ENCODE measurements at regions not wholly inside any gene's neighbourhood (a gene's known extent, or its start where the extent isn't known, plus 50 kb on each side); places are given as distances from the start of the nearest gene placed in this dataset.

GRCh38 chr11:69400140-69400539, 81.3 kb upstream of the LINC01488 start:
- Histone ChIP-seq H2AK5ac (ENCODE audit: insufficient read length, low read length) (no peak overlapping the region), H3K27me3 (ENCODE audit: insufficient read depth, low read length) (no peaks in the 10 kb centered on the region), H2AFZ (ENCODE audit: low read length) (no peak overlapping the region), H3K56ac (ENCODE audit: insufficient read length, low read depth, low read length) (no peak overlapping the region), H3K79me2 (ENCODE audit: insufficient read depth, low read length) (no peaks in the 10 kb centered on the region), H4K20me1 (ENCODE audit: control insufficient read depth, insufficient read depth, insufficient read length) (no peaks in the 10 kb centered on the region), H3K9ac (ENCODE audit: extremely low read depth, insufficient read length, low read length) (no peak overlapping the region), H3K4me1 (ENCODE audit: insufficient read depth, low read length) (no peaks in the 10 kb centered on the region), H4K5ac (ENCODE audit: insufficient read length, low read depth, low read length) (no peak overlapping the region), H3K4me2 (ENCODE audit: insufficient read depth, insufficient read length, low read length) (no peak overlapping the region), H4K91ac (ENCODE audit: insufficient read length, low read depth, low read length) (no peak overlapping the region), H3K14ac (ENCODE audit: insufficient read depth, low read length) (no peak overlapping the region), H3K4ac (ENCODE audit: low read depth, low read length) (no peak overlapping the region), H2BK12ac (ENCODE audit: insufficient read length, low read depth, low read length) (no peak overlapping the region), H3K23me2 (ENCODE audit: insufficient read length, low read depth, low read length, poor library complexity, severe bottlenecking) (no peaks in the 10 kb centered on the region), H3K18ac (ENCODE audit: insufficient read length, low read depth, low read length) (no peak overlapping the region), H3K79me1 (ENCODE audit: insufficient read depth, low read depth, low read length, poor library complexity, severe bottlenecking) (no peaks in the 10 kb centered on the region), H3T11ph (ENCODE audit: low read length) (no peak overlapping the region), H3K9me3 (ENCODE audit: control insufficient read depth, low read depth, low read length) (peaks cover 5% of the 10 kb centered on the region), H3K23ac (ENCODE audit: insufficient read length, low read depth, low read length) (no peak overlapping the region), H4K8ac (replicated peaks; ENCODE audit: insufficient read length, low read depth, low read length) (no peak overlapping the region), H2BK15ac (ENCODE audit: low read depth, low read length) (no peak overlapping the region), H2BK5ac (ENCODE audit: insufficient read length, low read length) (no peak overlapping the region), H3K27ac (ENCODE audit: insufficient read length, low read depth, low read length) (no peak overlapping the region), H2BK20ac (ENCODE audit: low read depth, low read length, poor library complexity, severe bottlenecking) (no peak overlapping the region), H2BK120ac (ENCODE audit: low read depth, low read length, poor library complexity, severe bottlenecking) (no peak overlapping the region)
- no peak overlapping the region for H3K27ac Mint-ChIP-seq
- peaks cover 24 to 26% of the 10 kb centered on the region in 2 experiments for H3K9me3 Mint-ChIP-seq
- TF ChIP-seq, protein P1, sequence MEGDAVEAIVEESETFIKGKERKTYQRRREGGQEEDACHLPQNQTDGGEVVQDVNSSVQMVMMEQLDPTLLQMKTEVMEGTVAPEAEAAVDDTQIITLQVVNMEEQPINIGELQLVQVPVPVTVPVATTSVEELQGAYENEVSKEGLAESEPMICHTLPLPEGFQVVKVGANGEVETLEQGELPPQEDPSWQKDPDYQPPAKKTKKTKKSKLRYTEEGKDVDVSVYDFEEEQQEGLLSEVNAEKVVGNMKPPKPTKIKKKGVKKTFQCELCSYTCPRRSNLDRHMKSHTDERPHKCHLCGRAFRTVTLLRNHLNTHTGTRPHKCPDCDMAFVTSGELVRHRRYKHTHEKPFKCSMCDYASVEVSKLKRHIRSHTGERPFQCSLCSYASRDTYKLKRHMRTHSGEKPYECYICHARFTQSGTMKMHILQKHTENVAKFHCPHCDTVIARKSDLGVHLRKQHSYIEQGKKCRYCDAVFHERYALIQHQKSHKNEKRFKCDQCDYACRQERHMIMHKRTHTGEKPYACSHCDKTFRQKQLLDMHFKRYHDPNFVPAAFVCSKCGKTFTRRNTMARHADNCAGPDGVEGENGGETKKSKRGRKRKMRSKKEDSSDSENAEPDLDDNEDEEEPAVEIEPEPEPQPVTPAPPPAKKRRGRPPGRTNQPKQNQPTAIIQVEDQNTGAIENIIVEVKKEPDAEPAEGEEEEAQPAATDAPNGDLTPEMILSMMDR (conservative IDR thresholded peaks at IDR 0.05), result no peak
- peaks cover 4 to 15% (median 11%) of the 10 kb centered on the region in 3 experiments; a peak in 6 of 7 replicates for H3K36me3 Mint-ChIP-seq (ENCODE audit: insufficient read depth in 1 of 3, low read depth in 3 of 3)
- peaks cover 13% of the 10 kb centered on the region for H3K27me3 Mint-ChIP-seq (ENCODE audit: low read depth)
- no peak for DNase-seq
- no peak overlapping the region for H3K4me3 Mint-ChIP-seq
- peaks cover 2 to 12% of the 10 kb centered on the region in 2 experiments; a peak in 3 of 4 replicates for H3K4me1 Mint-ChIP-seq
- whole genome bisulfite sequencing (ENCODE audit: extremely low coverage, insufficient read length, low lambda C conversion rate), result no CpG with 5 or more reads among the region's 2 CpGs

Data from H9 (cell line).